ENCODE measurements at regions not wholly inside any gene's neighbourhood (a gene's known extent, or its start where the extent isn't known, plus 50 kb on each side); places are given as distances from the start of the nearest gene placed in this dataset.

DNA sequence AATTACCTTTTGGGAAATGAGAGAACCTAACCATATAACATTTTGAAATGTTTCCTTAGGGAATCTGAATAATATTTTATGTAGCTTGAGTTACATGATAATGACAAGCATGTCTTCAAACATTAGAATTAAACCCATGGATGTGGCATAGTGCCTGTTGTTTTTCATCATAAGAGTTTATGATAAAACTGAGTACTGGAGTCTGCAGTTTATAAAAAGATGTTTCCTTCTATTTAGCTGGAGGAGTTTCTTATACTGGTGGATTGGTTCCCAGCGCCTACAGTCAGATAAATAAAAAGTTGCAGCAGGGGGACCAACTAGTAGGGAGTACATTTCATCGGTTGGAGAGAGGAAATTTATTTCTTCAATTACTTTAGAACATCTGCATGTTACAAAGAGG, 70.1 kb upstream of the PCDH18 start:
- TF ChIP-seq, protein P1, sequence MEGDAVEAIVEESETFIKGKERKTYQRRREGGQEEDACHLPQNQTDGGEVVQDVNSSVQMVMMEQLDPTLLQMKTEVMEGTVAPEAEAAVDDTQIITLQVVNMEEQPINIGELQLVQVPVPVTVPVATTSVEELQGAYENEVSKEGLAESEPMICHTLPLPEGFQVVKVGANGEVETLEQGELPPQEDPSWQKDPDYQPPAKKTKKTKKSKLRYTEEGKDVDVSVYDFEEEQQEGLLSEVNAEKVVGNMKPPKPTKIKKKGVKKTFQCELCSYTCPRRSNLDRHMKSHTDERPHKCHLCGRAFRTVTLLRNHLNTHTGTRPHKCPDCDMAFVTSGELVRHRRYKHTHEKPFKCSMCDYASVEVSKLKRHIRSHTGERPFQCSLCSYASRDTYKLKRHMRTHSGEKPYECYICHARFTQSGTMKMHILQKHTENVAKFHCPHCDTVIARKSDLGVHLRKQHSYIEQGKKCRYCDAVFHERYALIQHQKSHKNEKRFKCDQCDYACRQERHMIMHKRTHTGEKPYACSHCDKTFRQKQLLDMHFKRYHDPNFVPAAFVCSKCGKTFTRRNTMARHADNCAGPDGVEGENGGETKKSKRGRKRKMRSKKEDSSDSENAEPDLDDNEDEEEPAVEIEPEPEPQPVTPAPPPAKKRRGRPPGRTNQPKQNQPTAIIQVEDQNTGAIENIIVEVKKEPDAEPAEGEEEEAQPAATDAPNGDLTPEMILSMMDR (IDR thresholded peaks at IDR 0.05; ENCODE audit: poor library complexity, severe bottlenecking) = no peak
- no peak for TF ChIP-seq SMC3 (conservative IDR thresholded peaks at IDR 0.05; ENCODE audit: poor library complexity)
- no peak for TF ChIP-seq EZH2 (IDR thresholded peaks at IDR 0.05; ENCODE audit: borderline replicate concordance, insufficient read depth, low read length, poor library complexity, severe bottlenecking)
- no peak for TF ChIP-seq RAD21 (conservative IDR thresholded peaks at IDR 0.05)
- no peak for TF ChIP-seq POLR2AphosphoS5 (IDR thresholded peaks at IDR 0.05)
- TF ChIP-seq MXI1 (conservative IDR thresholded peaks at IDR 0.05; ENCODE audit: poor library complexity, severe bottlenecking) = no peak
- TF ChIP-seq, protein P2, sequence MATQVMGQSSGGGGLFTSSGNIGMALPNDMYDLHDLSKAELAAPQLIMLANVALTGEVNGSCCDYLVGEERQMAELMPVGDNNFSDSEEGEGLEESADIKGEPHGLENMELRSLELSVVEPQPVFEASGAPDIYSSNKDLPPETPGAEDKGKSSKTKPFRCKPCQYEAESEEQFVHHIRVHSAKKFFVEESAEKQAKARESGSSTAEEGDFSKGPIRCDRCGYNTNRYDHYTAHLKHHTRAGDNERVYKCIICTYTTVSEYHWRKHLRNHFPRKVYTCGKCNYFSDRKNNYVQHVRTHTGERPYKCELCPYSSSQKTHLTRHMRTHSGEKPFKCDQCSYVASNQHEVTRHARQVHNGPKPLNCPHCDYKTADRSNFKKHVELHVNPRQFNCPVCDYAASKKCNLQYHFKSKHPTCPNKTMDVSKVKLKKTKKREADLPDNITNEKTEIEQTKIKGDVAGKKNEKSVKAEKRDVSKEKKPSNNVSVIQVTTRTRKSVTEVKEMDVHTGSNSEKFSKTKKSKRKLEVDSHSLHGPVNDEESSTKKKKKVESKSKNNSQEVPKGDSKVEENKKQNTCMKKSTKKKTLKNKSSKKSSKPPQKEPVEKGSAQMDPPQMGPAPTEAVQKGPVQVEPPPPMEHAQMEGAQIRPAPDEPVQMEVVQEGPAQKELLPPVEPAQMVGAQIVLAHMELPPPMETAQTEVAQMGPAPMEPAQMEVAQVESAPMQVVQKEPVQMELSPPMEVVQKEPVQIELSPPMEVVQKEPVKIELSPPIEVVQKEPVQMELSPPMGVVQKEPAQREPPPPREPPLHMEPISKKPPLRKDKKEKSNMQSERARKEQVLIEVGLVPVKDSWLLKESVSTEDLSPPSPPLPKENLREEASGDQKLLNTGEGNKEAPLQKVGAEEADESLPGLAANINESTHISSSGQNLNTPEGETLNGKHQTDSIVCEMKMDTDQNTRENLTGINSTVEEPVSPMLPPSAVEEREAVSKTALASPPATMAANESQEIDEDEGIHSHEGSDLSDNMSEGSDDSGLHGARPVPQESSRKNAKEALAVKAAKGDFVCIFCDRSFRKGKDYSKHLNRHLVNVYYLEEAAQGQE (IDR thresholded peaks at IDR 0.05; ENCODE audit: borderline replicate concordance) = no peak
- TF ChIP-seq EP300 (conservative IDR thresholded peaks at IDR 0.05; ENCODE audit: poor library complexity, severe bottlenecking) = no peak
- TF ChIP-seq TAF1 (IDR thresholded peaks at IDR 0.05; ENCODE audit: low read depth) = no peak
- no peak overlapping the region for H3K4me2 ChIP-seq (ENCODE audit: low read length)
- H3K9me3 ChIP-seq (ENCODE audit: low read length) = no peaks in the 10 kb centered on the region
- H3K4me3 ChIP-seq (ENCODE audit: low read length) = no peak overlapping the region
- H4K20me1 ChIP-seq (ENCODE audit: insufficient read depth) = no peaks in the 10 kb centered on the region
- H3K36me3 ChIP-seq (ENCODE audit: insufficient read depth, low read length) = no peaks in the 10 kb centered on the region
- no peak overlapping the region for H3K27ac ChIP-seq (ENCODE audit: low read length)
- no peaks in the 10 kb centered on the region for H3K9me2 ChIP-seq (ENCODE audit: insufficient read depth, low read length)
- H3K27me3 ChIP-seq (ENCODE audit: insufficient read depth, low read depth, low read length) = no peaks in the 10 kb centered on the region
- no peak overlapping the region for H3K9ac ChIP-seq (ENCODE audit: low read length)
- H2AFZ ChIP-seq (ENCODE audit: low read depth, low read length) = no peak overlapping the region
- no peaks in the 10 kb centered on the region for H3F3A ChIP-seq (ENCODE audit: insufficient read depth, low read length, poor library complexity, severe bottlenecking)
- H3K79me2 ChIP-seq (replicated peaks; ENCODE audit: insufficient read depth, low read length) = no peaks in the 10 kb centered on the region

DNA sequence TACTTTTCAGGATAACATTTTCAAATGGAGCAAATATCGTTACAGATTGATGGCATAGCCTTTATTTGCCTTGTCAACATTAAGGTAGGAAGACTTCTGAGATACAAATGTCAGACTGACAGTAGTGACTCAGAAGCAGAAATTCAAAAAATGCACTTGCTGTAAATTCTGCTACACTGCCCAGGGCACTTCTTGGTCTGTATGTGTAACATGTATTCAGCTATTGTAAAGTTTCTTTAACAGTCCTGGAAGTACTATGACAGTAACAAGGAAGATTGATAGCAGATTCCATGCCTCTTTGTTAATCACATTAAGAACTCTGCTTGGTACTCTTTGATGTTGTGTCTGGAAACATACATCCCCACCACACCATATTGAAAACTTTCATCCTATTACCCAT, 69.6 kb upstream of the PCDH18 start:
- Histone ChIP-seq H3K9me2 (ENCODE audit: insufficient read depth, low read length) (no peaks in the 10 kb centered on the region), H3K79me2 (replicated peaks; ENCODE audit: insufficient read depth, low read length) (no peaks in the 10 kb centered on the region), H2AFZ (ENCODE audit: low read depth, low read length) (no peak overlapping the region), H3K4me2 (ENCODE audit: low read length) (no peak overlapping the region), H3K9ac (ENCODE audit: low read length) (no peak overlapping the region), H3F3A (ENCODE audit: insufficient read depth, low read length, poor library complexity, severe bottlenecking) (no peaks in the 10 kb centered on the region), H3K27ac (ENCODE audit: low read length) (no peak overlapping the region), H4K20me1 (ENCODE audit: insufficient read depth) (no peaks in the 10 kb centered on the region), H3K27me3 (ENCODE audit: insufficient read depth, low read depth, low read length) (no peaks in the 10 kb centered on the region), H3K9me3 (ENCODE audit: low read length) (no peaks in the 10 kb centered on the region), H3K36me3 (ENCODE audit: insufficient read depth, low read length) (no peaks in the 10 kb centered on the region), H3K4me3 (ENCODE audit: low read length) (no peak overlapping the region)
- TF ChIP-seq EZH2 (IDR thresholded peaks at IDR 0.05; ENCODE audit: borderline replicate concordance, insufficient read depth, low read length, poor library complexity, severe bottlenecking) = no peak
- TF ChIP-seq, protein P2 (IDR thresholded peaks at IDR 0.05; ENCODE audit: borderline replicate concordance) = peak; percentile 24
- TF ChIP-seq MXI1 (conservative IDR thresholded peaks at IDR 0.05; ENCODE audit: poor library complexity, severe bottlenecking) = no peak
- TF ChIP-seq RAD21 (conservative IDR thresholded peaks at IDR 0.05) = no peak
- TF ChIP-seq SMC3 (conservative IDR thresholded peaks at IDR 0.05; ENCODE audit: poor library complexity) = no peak
- TF ChIP-seq, protein P1 (IDR thresholded peaks at IDR 0.05; ENCODE audit: poor library complexity, severe bottlenecking) = no peak
- TF ChIP-seq EP300 (conservative IDR thresholded peaks at IDR 0.05; ENCODE audit: poor library complexity, severe bottlenecking) = peak; percentile 70
- TF ChIP-seq POLR2AphosphoS5 (IDR thresholded peaks at IDR 0.05) = peak; percentile 35
